HG03378 (cell line): ENCODE measurements at regions not wholly inside any gene's neighbourhood (a gene's known extent, or its start where the extent isn't known, plus 50 kb on each side); places are given as distances from the start of the nearest gene placed in this dataset.
"Not testable (repeated sequence)": the region's sequence is repeated elsewhere in the genome, so short reads cannot be mapped to it uniquely, and the experiment has no call there.

Experiments used
- ATAC-seq: cut with Tn5 transposase; IDR thresholded peaks from one replicate; pipeline ENCODE4 v1.9.1; 2021; ENCODE audit warnings: mild to moderate bottlenecking, moderate library complexity; ENCODE audit not compliant: unreplicated experiment

DNA sequence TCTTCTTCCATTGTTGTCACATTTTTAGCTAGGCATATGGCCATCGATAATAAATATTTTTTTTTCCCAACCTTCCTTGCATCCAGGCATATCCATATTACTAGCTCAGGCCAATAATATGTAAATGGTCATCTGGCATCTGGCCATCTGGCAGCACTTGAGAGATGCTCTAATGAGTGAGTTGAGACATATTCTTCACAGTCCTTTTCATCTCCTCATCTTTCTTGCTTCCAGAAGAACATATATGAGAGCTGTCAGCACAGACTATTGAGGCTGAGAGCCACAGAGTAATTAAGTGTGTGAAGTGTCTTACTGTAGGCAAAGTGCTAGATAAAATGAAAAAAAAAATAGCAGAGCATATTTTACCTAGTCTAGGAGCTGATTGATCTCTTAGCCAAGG is 628.4 kb upstream of the TMPRSS15 start:
- ATAC-seq = no peak

DNA sequence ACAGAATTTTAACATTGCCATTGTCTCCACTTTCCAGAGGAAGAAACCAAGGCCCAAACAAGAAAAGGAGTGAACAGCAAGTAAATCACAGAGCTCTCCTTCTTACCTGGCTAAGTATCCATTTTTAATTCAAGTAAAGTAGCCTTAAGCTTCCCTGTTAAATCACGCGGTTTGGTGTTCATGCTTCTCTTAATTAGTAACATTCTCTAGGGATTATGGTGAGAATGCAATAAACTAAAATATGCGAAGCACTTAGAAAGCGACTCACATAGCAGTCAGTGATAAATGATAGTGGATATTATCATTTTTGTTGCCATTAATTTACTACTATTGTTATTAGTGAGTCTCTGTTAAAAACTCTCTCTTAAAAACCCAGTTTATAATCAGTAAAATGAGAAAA is 630.5 kb upstream of the TMPRSS15 start:
- no peak for ATAC-seq

DNA sequence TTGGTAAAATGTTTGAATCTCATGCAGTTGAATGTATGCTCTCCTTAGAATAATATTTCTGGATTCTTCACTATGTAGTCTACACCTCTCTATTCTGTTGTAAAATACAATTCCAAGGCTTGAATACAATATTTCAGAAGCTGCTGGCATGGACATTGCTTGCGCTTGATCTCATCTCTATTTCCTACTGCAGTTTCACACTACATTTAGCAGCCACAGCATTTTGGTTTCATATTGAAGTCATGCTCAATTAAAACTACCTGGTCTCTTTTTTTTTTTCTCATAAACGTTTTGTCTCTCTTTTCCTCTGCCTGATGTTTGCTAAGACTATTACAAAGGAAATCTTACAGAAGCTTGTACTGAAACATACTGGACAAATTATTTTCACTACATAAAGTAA is 631.0 kb upstream of the TMPRSS15 start:
- no peak for ATAC-seq

DNA sequence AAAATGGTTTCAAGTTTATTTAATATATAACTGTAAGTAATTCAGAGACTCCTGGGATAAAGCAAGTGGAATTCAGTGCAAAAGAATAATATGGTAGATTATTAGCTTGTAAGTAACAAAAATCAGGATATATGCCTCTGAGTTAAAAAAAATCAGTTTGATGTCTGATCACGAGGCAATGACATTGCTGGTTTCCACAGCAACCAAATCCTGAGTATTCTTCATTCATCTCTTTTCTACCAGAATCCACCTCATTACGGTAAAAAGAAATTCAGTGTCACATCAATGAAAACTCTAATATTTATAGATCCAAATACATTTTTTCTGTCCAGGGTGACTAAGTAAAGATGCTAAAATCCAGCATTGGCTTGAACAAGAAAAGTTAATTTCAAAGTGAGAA is 642.3 kb upstream of the TMPRSS15 start:
- ATAC-seq = no peak

DNA sequence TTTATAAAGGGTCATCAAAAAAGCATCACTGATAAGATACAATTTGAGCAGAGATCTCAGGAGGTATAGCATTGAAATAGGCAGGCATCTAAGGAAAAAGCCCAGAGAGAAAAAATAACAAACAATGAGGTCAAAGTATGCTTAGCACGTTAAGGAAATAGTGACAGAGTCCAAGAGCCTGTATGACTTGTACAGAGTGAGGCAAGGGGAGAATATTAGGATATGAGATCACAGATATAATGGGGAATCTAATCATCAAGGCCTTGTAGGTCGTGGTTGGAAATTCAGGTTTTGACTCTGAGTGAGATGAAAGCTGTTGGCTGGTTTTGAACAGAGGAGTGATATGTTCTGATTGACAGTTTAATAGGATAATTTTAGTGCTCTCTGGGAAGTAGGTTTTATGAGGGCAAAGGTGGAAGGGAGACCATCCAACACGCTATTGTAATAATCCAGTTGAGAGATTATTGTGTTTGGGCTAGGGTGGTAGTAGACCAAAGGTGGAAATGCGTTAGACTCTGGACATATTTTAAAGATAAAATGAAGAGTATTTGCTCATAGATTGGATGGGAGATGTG is 644.6 kb upstream of the TMPRSS15 start:
- no peak for ATAC-seq

DNA sequence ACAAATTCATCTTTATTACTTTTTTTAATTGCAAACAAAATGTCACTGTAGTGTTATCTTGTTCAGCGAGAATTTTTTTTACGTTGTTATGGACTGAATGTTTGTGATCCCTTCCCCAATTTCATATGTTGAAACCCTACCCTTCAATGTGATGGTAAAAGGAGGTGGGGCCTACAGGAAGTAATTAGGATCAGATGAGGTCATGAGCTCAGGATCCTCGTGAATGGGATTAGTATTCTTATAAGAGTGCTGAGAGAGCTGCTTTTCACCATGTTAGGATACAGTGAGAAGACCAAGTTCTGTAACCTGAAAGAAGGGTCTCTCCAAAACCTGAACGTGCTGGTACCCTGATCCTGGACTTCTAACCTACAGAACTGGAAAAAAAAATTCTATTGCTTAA is 646.0 kb upstream of the TMPRSS15 start:
- no peak for ATAC-seq

DNA sequence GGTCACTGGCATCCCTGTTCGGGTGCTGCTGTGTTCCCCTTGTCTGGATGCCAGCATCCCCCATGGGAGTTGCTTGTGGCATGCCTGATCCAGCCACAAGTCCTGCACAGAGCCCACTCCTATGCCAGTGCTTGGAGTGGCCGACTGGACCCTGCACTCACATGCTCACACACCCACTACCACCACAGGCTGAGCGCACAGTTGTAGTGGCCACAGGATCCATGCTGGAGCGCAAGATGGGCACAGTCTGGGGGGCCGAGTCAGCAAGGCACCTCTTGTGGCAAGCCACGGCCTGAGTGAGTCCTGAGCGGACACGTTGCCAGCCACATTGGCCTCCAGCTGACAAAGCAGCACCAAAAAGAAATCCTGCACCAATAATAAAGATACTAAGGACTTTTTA is 661.6 kb upstream of the TMPRSS15 start:
- ATAC-seq = no peak

DNA sequence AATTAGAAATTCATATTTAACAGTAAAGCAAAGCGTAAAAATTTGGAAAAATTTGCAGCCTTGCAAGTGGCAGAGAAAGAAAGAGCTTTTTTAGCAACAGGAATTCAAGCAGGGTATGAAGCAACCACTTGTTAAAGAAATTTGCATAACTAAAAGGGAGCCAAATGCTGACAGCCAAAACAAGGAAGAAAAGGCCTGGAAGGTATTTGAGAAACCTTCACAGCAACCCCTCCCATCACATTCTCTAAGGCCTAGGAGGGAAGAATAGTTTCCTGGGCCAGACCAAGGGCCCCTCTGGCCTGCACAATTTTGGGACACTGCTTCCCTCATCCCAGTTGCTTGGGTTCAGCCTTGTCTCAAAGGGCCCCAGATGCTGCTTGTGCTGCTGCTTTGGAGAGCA is 672.4 kb upstream of the TMPRSS15 start:
- no peak for ATAC-seq

DNA sequence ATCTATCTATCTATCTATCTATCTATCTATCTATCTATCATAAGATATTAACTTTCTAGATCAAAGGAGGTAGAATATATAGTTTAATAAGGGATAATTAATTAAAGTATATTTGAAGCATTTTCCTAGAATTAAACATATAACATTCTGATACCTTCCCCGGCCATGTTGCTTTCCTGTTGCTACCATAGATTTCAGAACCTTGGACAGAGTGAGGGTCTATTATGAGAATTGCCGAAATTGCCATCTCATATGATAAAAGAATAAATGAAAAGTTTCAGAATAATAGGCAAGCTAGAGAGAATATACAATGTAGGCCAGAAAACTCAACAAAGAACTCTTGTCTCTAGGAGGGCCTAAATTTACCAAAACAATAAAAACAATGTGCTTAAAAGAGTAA is 706.1 kb upstream of the TMPRSS15 start:
- ATAC-seq = no peak

DNA sequence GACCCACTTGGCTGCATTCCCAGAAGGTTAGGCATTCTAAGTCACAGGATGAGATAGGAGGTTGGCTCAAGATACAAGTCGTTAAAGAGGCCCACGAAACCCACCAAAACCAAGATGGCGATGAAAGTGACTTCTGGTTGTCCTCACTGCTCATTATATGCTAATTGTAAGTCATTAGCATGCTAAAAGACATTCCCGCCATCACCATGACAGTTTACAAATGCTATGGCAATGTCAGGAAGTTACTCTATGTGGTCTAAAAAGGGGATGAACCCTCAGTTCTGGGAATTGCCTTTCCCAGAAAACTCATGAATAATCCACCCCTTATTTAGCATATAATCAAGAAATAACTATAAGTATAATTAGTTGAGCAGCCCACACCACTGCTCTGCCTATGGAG is 715.7 kb upstream of the TMPRSS15 start:
- ATAC-seq = not testable (repeated sequence)

DNA sequence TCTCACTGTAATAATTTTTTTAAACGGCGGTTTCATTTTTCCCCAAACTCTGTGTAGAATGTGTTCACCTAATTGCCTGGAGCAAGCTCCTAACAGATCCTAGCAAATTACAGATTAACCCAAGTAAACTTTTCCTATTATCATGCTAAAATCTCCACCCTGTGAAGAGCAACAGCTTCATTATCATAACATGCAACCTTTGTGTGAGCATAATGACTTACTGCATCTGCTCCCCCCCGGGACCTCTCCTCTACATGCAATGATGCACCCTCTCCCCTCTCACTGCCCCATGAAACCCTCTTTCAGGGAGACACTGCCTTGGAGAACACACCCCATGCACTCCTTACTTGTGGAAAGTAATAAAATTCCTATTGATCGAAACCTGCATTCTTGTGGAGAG is 717.0 kb upstream of the TMPRSS15 start:
- no peak for ATAC-seq

DNA sequence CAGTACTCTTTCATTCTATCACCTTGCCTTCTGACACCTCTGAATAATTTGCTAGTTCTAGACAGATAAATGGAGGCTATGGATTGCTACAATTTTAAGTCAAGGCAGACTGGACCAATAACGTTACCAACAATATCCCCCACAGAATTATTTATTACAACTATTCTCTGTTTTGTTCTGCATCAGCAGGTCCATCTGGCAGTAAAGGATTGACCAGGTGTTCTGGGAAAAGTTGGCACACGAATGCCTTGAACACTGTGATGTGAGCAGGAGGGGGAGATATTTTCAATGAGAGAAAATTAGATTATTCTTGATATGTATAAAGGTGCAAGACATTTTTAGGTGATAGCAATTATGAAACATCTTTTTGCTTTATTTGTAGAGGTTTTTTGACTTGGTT is 718.8 kb upstream of the TMPRSS15 start:
- ATAC-seq = no peak

DNA sequence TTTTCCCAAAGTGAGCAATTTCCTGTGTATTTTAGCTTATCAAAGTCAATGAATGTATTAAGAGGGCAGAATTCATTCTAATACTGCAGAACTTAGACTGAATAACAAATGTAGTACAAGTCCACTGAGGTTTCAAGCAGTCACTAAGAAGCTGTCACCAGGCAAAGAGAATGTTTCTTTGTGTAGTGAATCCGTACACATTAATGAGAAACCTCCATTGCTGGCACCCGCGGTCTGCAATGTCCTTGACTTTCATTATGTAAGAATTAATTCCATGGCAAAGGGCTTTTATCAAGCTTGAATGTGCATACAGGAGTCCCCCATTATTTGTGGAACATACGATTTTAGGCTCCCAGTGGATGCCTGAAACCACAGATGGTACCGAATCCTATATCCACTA is 719.5 kb upstream of the TMPRSS15 start:
- ATAC-seq = no peak

DNA sequence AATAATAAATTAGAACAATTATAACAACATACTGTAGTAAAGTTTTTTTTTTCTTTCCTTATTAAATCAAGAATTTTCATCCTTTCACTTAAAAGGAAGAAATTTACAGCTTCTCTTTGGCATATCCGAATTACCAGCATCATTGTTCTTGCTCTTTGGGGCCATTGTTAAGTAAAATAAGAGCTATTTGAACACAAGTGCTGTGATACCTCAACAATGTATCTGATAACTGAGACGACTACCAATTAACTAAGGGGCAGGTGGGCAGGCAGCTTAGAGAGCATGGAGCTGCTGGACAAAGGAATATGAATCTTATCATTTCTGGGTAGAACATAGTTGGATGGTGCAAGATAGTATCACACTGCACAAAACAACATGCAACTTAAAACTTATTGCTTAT is 719.9 kb upstream of the TMPRSS15 start:
- ATAC-seq = no peak

DNA sequence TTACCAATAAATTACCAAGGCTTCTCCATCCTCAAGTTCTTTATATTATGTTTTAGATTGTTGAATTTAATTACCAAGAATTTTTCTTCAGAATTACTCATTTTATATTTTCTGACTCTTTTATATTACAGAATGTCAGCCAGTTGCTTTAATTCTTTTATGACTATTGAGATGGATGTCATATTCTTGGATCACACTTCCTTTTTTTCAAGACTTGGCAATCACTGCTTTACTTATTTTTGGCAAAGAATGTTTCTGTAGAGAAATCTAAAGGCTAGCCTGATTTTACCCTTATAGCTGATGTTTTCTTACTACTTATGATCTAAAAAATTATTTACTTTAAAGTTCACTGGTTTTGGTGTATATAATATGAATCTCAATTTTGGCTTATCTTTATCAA is 721.1 kb upstream of the TMPRSS15 start:
- ATAC-seq = no peak

DNA sequence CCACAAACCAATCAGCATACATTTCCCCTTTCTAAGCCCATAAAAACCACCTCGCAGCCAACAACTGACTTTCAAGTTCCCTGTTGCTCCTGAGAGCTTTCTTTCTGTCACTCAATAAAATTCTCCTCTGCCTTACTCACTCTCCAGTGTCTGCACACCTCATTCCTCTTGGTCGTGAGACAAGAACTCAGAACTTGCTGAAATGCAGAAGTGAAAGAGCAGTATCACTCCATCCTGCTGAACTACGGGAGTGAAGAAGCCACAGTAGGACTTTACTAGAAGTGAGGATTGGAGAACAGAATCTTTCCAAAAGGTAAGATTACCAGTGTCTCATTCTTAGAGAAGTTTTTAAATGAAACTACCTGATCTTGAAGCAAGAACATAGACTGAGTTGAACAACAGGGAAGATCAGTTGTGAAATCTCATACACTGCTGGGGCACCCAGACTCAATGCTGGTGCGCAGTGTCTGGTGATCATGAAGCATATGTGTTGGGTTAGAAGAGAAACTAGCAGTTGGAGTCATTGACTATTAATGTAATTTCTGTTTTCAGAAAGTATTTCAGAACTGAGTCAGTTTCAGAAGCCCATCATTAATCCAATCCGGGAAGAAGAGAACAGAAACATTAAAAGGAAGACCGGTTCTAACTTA is 726.9 kb upstream of the TMPRSS15 start:
- no peak for ATAC-seq

DNA sequence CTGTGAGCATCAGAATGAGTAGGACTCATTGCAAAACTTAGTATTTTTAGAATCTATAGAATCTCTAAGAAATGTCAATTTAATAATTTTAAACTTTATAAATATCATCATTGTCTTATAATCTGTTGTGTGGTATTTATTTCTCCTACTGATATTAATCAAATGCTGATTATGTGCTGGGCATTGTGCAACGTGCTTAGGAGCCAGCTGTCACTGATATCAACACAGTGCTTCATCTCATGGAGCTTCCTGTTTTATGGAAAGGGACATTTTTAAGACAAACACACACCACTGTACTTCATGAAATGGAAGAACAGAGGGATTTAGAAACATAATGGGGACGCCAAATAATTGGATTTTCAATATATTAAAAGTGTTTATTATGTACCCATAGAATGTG is 737.9 kb upstream of the TMPRSS15 start:
- ATAC-seq = no peak

DNA sequence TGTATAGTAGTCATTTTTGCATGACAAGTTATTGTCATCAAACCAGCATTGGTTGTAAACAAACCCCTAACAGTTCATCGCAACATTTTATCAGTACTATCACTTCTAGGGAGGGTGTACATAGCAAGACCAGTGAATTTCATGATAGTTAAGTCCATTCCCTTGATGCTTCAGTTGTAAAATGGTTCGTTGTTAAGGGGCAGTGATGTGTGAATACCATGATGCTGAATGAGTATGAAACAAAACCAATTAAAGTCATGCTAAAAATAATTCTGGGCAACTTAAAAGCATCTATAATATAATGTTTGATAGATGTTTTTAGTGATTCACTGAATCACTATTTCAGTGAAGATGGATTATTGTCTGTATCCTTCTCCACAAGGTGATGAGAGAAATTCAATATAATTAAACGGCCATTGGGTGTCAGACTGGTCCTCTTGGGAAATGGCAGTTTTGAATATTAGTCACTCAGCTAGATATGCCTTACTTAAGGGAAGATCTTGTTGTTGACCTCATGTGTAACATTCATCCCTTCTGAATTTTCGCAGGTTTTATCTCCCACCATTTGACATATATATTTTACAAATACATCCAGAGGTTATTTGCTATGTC is 742.2 kb upstream of the TMPRSS15 start:
- no peak for ATAC-seq

DNA sequence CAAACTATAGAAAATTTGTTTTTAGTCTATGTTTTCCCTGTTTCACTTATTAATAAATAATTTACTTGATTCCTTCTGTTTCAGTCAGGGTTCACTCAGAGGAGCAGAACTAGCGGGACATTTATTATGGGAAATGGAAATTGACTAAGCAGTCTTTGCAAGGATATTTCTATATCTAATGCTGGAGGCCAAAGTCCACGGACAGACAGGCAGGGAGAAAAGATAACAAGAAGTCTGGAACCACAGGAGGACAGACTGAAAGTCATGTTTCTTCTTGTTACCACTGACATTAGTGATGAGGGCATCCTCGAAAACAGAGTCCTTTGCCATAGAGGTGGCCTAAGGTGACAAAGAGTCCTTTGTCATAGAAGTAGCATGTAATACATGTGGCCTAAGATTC is 744.5 kb upstream of the TMPRSS15 start:
- ATAC-seq = no peak

DNA sequence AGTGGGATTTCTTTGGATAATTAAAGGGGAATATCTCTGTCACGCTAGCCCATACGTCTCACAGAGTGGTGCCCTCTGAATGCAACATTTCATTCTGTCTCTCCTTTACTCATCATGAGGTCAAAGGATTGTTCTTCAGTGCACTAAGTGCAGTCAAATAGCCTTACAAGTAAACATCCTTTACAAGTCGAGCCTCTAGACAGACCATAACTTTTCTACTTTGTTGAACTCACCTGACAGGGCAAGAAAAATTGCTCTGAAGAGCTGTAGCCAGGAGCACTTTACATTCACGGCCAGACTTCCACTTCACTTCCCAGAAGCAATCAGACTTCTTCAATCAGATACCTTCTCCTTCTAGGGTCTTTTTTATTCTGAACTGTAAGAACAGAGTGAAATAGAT is 768.0 kb upstream of the TMPRSS15 start:
- ATAC-seq = no peak

DNA sequence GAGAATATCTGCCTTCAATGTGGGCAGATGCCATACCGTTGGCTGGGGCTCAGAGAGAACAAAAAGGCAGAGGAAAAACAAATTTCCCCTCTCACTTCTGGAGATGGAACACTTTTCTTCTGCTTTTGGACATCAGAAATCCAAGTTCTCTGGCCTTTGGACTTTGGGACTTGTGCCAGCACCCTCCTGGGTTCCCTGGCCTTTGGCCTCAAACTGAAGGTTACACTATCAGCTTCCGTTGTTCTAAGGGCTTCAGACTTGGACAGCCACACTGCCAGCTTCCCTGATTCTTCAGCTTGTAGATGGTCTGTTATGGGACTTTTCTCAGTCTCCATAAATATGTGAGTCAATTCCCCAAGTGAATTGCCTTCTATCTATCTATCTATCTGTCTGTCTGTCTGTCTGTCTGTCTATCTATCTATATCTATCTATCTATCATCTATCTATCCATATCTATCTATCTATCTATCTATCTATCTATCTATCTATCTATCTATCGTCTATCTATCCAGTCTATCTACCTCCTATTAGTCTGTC is 778.1 kb upstream of the TMPRSS15 start:
- no peak for ATAC-seq

DNA sequence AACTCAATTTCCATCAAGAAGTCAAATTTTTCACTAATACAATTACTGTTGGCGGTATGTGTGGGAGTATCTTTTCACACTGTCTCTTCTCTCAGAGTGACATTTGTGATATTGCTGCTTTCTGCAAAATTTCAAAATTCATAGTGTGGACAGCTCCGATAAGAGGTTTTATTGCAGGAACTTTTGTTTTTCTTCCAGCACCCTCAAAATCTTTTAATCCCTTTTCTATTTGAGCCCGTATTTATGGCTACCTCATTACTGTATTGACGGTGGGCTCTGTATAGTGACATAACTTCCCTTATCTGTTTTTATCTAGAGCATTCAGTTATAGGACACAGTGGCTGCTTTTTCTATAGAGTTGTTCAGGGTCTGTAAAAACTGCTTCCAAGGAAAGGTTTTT is 794.4 kb upstream of the TMPRSS15 start:
- no peak for ATAC-seq

DNA sequence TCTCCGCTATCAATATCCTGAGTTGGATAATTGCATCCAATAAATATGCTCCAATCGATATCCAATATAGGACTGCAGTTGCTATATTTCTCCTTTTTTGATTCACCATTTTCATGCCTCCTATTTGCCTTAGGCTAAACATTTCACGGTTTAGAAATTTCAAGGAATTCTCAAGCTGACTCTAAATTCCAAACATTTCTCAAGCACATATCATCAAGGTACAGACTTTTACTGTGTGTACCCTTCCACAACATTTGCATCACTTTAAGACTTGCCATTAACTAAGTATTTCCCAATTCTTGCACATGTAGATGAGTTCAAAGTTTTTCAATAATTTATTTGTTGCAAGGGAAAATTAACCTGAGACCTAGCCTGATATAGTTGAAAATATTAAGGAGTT is 795.2 kb upstream of the TMPRSS15 start:
- ATAC-seq = no peak
